Fibroblast of lung (primary cell): ENCODE measurements at regions not wholly inside any gene's neighbourhood (a gene's known extent, or its start where the extent isn't known, plus 50 kb on each side); places are given as distances from the start of the nearest gene placed in this dataset.

Experiments
- CTCF ChIP-seq, 2 donors: IDR thresholded peaks in 1 of 2; conservative IDR thresholded peaks in 1 of 2; 1 replicate in 1 of 2; 2 replicates in 1 of 2; pipeline ENCODE4 v1.5.1; 2011 to 2012; ENCODE audit warnings: low read length in 2 of 2, control low read depth in 1 of 2, inconsistent platforms in 1 of 2, low read depth in 1 of 2, mild to moderate bottlenecking in 1 of 2
- EZH2 ChIP-seq: IDR thresholded peaks from 2 replicates; pipeline ENCODE4 v1.5.1; 2012; ENCODE audit warnings: low read length, control low read depth, mild to moderate bottlenecking; ENCODE audit errors: missing control alignments

- TF ChIP-seq CTCF (conservative IDR thresholded peaks at IDR 0.05 in 1 of 2, IDR thresholded peaks at IDR 0.05 in 1 of 2; ENCODE audit: low read depth in 1 of 2, low read length in 2 of 2) (no peak), EZH2 (no peak)
Observed at GRCh38 chr5:84642795-84643194, 258.1 kb upstream of the EDIL3 start.
